ENCODE measurements at regions not wholly inside any gene's neighbourhood (a gene's known extent, or its start where the extent isn't known, plus 50 kb on each side); places are given as distances from the start of the nearest gene placed in this dataset.

DNA sequence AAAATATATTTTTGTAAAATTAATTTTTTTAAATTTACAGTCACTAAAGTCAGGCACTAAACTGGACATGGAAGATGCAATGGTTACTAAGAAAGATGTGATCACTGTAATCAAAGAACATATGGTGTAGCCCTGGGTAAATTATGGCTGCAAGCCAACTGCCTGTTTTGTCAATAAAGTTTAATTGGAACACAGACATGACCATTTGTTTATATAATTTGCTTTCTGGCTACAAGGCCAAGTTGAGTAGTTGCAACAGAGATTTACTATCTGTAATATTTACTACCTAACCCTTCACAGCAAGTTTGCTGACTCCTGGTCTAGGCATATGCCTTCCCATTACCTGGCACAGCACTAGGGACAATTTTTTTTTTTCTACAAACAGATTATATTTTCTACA is 448.9 kb downstream of the ADRA2A start:
- FAIRE-seq (no peak), DNase-seq (ENCODE audit: low read depth, low spot score) (no peak)
- Histone ChIP-seq H3K27me3 (ENCODE audit: control insufficient read depth in 2 of 2, insufficient read depth in 2 of 2, low read length in 2 of 2) (no peaks in the 10 kb centered on the region), H3K4me2 (ENCODE audit: insufficient read depth, low read length) (no peak overlapping the region), H3K9me1 (replicated peaks; ENCODE audit: control insufficient read depth, extremely low read depth, insufficient read depth, low read length) (no peaks in the 10 kb centered on the region), H2AFZ (ENCODE audit: low read depth, low read length) (no peak overlapping the region), H3K4me1 (ENCODE audit: control insufficient read depth, extremely low read depth, insufficient read depth, low read length) (no peaks in the 10 kb centered on the region), H3K36me3 (ENCODE audit: control insufficient read depth in 2 of 2, extremely low read depth in 1 of 2, insufficient read depth in 2 of 2, low read length in 2 of 2) (no peaks in the 10 kb centered on the region), H3K4me3 (replicated peaks in 1 of 3; ENCODE audit: insufficient read depth in 1 of 3, low read depth in 1 of 3, low read length in 3 of 3) (no peak overlapping the region), H3K27ac (ENCODE audit: insufficient read depth, low read depth, low read length) (no peak overlapping the region), H3K9ac (replicated peaks; ENCODE audit: extremely low read depth, insufficient read depth, low read length) (no peak overlapping the region), H3K79me2 (ENCODE audit: control insufficient read depth, insufficient read depth, low read length) (no peaks in the 10 kb centered on the region), H3K9me3 (replicated peaks; ENCODE audit: control insufficient read depth, insufficient read depth, low read length) (peaks cover 2% of the 10 kb centered on the region), H4K20me1 (replicated peaks; ENCODE audit: control insufficient read depth, extremely low read depth, insufficient read depth, low read length) (no peaks in the 10 kb centered on the region)
- no peak for TF ChIP-seq POLR2A (IDR thresholded peaks at IDR 0.05; ENCODE audit: low read depth, low read length)
- TF ChIP-seq GATA2 (IDR thresholded peaks at IDR 0.05; ENCODE audit: insufficient read depth, insufficient read length, low read depth, low read length), result no peak
- TF ChIP-seq MAX (IDR thresholded peaks at IDR 0.05; ENCODE audit: insufficient read depth, insufficient read length), result no peak
- TF ChIP-seq FOS (IDR thresholded peaks at IDR 0.05; ENCODE audit: borderline replicate concordance, insufficient read depth, low read length), result no peak
- no peak for TF ChIP-seq EZH2 (IDR thresholded peaks at IDR 0.05; ENCODE audit: borderline replicate concordance, low read depth, low read length, severe bottlenecking)
- TF ChIP-seq MYC (IDR thresholded peaks at IDR 0.05; ENCODE audit: low read depth, low read length), result no peak
- TF ChIP-seq, protein P1, sequence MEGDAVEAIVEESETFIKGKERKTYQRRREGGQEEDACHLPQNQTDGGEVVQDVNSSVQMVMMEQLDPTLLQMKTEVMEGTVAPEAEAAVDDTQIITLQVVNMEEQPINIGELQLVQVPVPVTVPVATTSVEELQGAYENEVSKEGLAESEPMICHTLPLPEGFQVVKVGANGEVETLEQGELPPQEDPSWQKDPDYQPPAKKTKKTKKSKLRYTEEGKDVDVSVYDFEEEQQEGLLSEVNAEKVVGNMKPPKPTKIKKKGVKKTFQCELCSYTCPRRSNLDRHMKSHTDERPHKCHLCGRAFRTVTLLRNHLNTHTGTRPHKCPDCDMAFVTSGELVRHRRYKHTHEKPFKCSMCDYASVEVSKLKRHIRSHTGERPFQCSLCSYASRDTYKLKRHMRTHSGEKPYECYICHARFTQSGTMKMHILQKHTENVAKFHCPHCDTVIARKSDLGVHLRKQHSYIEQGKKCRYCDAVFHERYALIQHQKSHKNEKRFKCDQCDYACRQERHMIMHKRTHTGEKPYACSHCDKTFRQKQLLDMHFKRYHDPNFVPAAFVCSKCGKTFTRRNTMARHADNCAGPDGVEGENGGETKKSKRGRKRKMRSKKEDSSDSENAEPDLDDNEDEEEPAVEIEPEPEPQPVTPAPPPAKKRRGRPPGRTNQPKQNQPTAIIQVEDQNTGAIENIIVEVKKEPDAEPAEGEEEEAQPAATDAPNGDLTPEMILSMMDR (IDR thresholded peaks at IDR 0.05; ENCODE audit: extremely low read depth in 1 of 2, insufficient read depth in 1 of 2, low read depth in 1 of 2, low read length in 2 of 2), result no peak
- no peak for TF ChIP-seq JUN (IDR thresholded peaks at IDR 0.05; ENCODE audit: borderline replicate concordance, insufficient read depth, insufficient read length, low read depth)
- no peak for TF ChIP-seq POLR2AphosphoS5 (IDR thresholded peaks at IDR 0.05; ENCODE audit: insufficient read depth, low read depth, low read length)
- ChIA-PET POLR2A (no interaction called here), CTCF (no interaction called here)
- no TSS peak for BruUV-seq (replicated peaks)
- dilution Hi-C loops (cut with MboI; ENCODE audit: extremely low pct_ligation_motif_present, low sequenced_read_pairs) (no loop called here), intact Hi-C loops (cut with micrococcal nuclease) (no loop called here)

Measured in endothelial cell of umbilical vein (primary cell).